GM12878 (cell line): ENCODE measurements at regions not wholly inside any gene's neighbourhood (a gene's known extent, or its start where the extent isn't known, plus 50 kb on each side); places are given as distances from the start of the nearest gene placed in this dataset.
"Not testable (repeated sequence)": the region's sequence is repeated elsewhere in the genome, so short reads cannot be mapped to it uniquely, and the experiment has no call there.

Source experiments
- ATAC-seq: fragments of 200-7000 bp; cut with Tn5 transposase; 3 replicates; pipeline ENCODE4 v1.9.1; 2020; ENCODE audit warnings: mild to moderate bottlenecking, moderate library complexity
- BruUV-seq: library from RNA; stranded (reverse); fragments of 400-500 nt; replicated peaks from 2 replicates; lab custom pipeline; 2021; lab: Mats Ljungman, UMichigan
- CTCF ChIA-PET: fragments of 300-600 bp; sonication (Branson Sonifier 250); formaldehyde crosslinking; extraction: SDS; loops from one replicate; lab custom pipeline; 2021; ENCODE audit warnings: inconsistent platforms; lab: Yijun Ruan, JAX
- POLR2A ChIA-PET: fragments of 350-600 bp; formaldehyde crosslinking; extraction: SDS; loops from one replicate; lab custom pipeline; 2021; ENCODE audit warnings: inconsistent platforms; lab: Charles Lee
- RAD21 ChIA-PET: fragments of 300-600 bp; sonication (Branson Sonifier 250); formaldehyde crosslinking; loops from one replicate; lab custom pipeline; 2023; ENCODE audit warnings: antibody characterized with exemption; ENCODE audit not compliant: unreplicated experiment; lab: Charles Lee
- SMC1A ChIA-PET: fragments of 300-600 bp; sonication (Branson Sonifier 250); formaldehyde crosslinking; loops from one replicate; lab custom pipeline; 2023; ENCODE audit not compliant: unreplicated experiment, uncharacterized antibody; lab: Charles Lee
- DNase-seq: peaks from one replicate; pipeline ENCODE4 v3.0.0-alpha.2; 2011; ENCODE audit warnings: low read depth, low spot score
- FAIRE-seq: peaks from 3 replicates; lab custom pipeline; 2011; peaks lifted over from hg19 to GRCh38; lab: Jason Lieb, UNC
- H2AFZ ChIP-seq: 2 replicates; pipeline ENCODE4 v1.6.0; 2011; ENCODE audit warnings: low read depth, low read length, control low read depth; ENCODE audit not compliant: control insufficient read depth
- H3K27ac ChIP-seq: 2 replicates; pipeline ENCODE4 v1.5.1; 2011; ENCODE audit warnings: control low read depth; ENCODE audit not compliant: control insufficient read depth, insufficient read depth
- H3K27me3 ChIP-seq, 2 experiments: replicated peaks in 1 of 2; 2 replicates each; pipeline versions ENCODE4 v1.6.0 to v1.6.1; 2011; ENCODE audit warnings: low read length in 1 of 2; ENCODE audit not compliant: control insufficient read depth in 2 of 2, insufficient read depth in 2 of 2
- H3K36me3 ChIP-seq, 2 experiments: 2 replicates each; pipeline ENCODE4 v1.5.1; 2011; ENCODE audit warnings: low read length in 1 of 2; ENCODE audit not compliant: control insufficient read depth in 2 of 2, insufficient read depth in 2 of 2
- H3K4me1 ChIP-seq: 2 replicates; pipeline ENCODE4 v1.6.1; 2011; ENCODE audit warnings: mild to moderate bottlenecking, low read length, moderate library complexity, mixed read lengths; ENCODE audit not compliant: control insufficient read depth, insufficient read depth
- H3K4me2 ChIP-seq: 2 replicates; pipeline ENCODE4 v1.6.0; 2011; ENCODE audit warnings: control low read depth; ENCODE audit not compliant: control insufficient read depth, insufficient read depth
- H3K4me3 ChIP-seq: fragments of 200-600 bp; sonication (generic); 2 replicates; pipeline ENCODE4 v1.5.1; 2016
- H3K79me2 ChIP-seq: 2 replicates; pipeline ENCODE4 v1.6.0; 2011; ENCODE audit warnings: low read length; ENCODE audit not compliant: control insufficient read depth, insufficient read depth
- H3K9ac ChIP-seq: 2 replicates; pipeline ENCODE4 v1.8.0; 2011; ENCODE audit warnings: low read length, control low read depth, mixed read lengths; ENCODE audit not compliant: control insufficient read depth, insufficient read depth
- H3K9me3 ChIP-seq: replicated peaks from 3 replicates; pipeline ENCODE4 v1.5.1; 2011; ENCODE audit warnings: mild to moderate bottlenecking, low read length; ENCODE audit not compliant: control insufficient read depth, insufficient read depth
- H4K20me1 ChIP-seq: 2 replicates; pipeline ENCODE4 v1.6.0; 2011; ENCODE audit not compliant: control insufficient read depth, insufficient read depth
- MEF2B ChIP-seq: fragments of 450-650 bp; IDR thresholded peaks from 2 replicates; pipeline ENCODE4 v1.6.1; 2018; ENCODE audit warnings: mild to moderate bottlenecking, moderate library complexity; ENCODE audit not compliant: partially characterized antibody, poor library complexity, severe bottlenecking
- PAX8 ChIP-seq: fragments of 450-650 bp; IDR thresholded peaks from 2 replicates; pipeline ENCODE4 v1.6.1; 2017; ENCODE audit warnings: mild to moderate bottlenecking, moderate library complexity
- POLR2AphosphoS5 ChIP-seq: IDR thresholded peaks from 2 replicates; pipeline ENCODE4 v1.6.1; 2011; ENCODE audit warnings: mild to moderate bottlenecking, low read length, inconsistent platforms
- STAT3 ChIP-seq: IDR thresholded peaks from 2 replicates; pipeline ENCODE4 v1.6.1; 2011; ENCODE audit warnings: low read depth, low read length, improper control_type of control experiment
- WGBS: methylation state at CpG from one replicate; pipeline ENCODE4 v1.1.6; 2016; ENCODE audit warnings: low lambda C conversion rate; ENCODE audit not compliant: insufficient replicate concordance, insufficient coverage; ENCODE audit errors: missing lambda C conversion rate; 5-methylcytosine and 5-hydroxymethylcytosine counted together
- in situ Hi-C: fragments of 300-500 bp; cut with MboI; formaldehyde crosslinking; loops from 9 replicates; pipeline ENCODE4 v1.14.3; 2018; ENCODE audit warnings: mixed read lengths
- intact Hi-C: fragments of 100-400 bp; cut with micrococcal nuclease; formaldehyde crosslinking; loops from one replicate; pipeline ENCODE4 v1.14.2; 2022; ENCODE audit not compliant: unreplicated experiment
- TF ChIP-seq, protein P1 (sequence below): IDR thresholded peaks from 2 replicates; pipeline ENCODE4 v1.6.1; 2012; ENCODE audit warnings: mild to moderate bottlenecking, low read depth, low read length

DNA sequence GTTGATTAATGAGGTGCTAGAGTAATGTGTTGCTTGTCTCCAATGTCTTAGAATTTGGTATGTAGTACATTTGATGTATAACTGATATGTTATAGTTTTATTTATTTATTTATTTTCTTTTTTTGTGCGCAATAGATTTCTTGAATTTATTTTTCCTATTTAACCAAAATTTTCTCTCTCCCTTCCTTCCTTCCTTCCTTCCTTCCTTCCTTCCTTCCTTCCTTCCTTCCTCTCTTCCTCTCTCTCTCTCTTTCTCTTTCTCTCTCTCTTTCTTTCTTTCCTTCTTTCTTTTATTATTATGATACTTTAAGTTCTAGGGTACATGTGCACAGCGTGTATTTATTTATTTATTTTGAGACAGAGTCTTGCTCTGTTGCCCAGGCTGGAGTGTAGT lies 256.2 kb upstream of the TBL1XR1 start:
- no peak for FAIRE-seq
- TF ChIP-seq, protein P1, sequence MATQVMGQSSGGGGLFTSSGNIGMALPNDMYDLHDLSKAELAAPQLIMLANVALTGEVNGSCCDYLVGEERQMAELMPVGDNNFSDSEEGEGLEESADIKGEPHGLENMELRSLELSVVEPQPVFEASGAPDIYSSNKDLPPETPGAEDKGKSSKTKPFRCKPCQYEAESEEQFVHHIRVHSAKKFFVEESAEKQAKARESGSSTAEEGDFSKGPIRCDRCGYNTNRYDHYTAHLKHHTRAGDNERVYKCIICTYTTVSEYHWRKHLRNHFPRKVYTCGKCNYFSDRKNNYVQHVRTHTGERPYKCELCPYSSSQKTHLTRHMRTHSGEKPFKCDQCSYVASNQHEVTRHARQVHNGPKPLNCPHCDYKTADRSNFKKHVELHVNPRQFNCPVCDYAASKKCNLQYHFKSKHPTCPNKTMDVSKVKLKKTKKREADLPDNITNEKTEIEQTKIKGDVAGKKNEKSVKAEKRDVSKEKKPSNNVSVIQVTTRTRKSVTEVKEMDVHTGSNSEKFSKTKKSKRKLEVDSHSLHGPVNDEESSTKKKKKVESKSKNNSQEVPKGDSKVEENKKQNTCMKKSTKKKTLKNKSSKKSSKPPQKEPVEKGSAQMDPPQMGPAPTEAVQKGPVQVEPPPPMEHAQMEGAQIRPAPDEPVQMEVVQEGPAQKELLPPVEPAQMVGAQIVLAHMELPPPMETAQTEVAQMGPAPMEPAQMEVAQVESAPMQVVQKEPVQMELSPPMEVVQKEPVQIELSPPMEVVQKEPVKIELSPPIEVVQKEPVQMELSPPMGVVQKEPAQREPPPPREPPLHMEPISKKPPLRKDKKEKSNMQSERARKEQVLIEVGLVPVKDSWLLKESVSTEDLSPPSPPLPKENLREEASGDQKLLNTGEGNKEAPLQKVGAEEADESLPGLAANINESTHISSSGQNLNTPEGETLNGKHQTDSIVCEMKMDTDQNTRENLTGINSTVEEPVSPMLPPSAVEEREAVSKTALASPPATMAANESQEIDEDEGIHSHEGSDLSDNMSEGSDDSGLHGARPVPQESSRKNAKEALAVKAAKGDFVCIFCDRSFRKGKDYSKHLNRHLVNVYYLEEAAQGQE = no peak
- TF ChIP-seq PAX8 = no peak
- TF ChIP-seq POLR2AphosphoS5 = no peak
- TF ChIP-seq STAT3 = no peak
- TF ChIP-seq MEF2B = no peak
- H3K9me3 ChIP-seq = peaks cover 6% of the 10 kb centered on the region; the same call in 2 of the 3 replicates
- CTCF ChIA-PET = no interaction called here
- DNase-seq = no peak
- no peak overlapping the region for H3K27ac ChIP-seq
- peaks cover 19% of the 10 kb centered on the region for H3K4me1 ChIP-seq
- H2AFZ ChIP-seq = no peak overlapping the region
- H3K36me3 ChIP-seq = no peaks in the 10 kb centered on the region
- H3K9ac ChIP-seq = no peak overlapping the region
- H3K4me2 ChIP-seq = no peak overlapping the region
- no peak for ATAC-seq
- H3K79me2 ChIP-seq = no peaks in the 10 kb centered on the region
- POLR2A ChIA-PET = no interaction called here
- 95% methylated on average over 2 of the region's 2 CpGs for WGBS
- RAD21 ChIA-PET = no interaction called here
- H3K4me3 ChIP-seq = no peak overlapping the region
- in situ Hi-C loops (no loop called here), intact Hi-C loops (no loop called here)
- no peaks in the 10 kb centered on the region for H4K20me1 ChIP-seq
- BruUV-seq = no TSS peak
- no peaks in the 10 kb centered on the region for H3K27me3 ChIP-seq
- SMC1A ChIA-PET = no interaction called here

DNA sequence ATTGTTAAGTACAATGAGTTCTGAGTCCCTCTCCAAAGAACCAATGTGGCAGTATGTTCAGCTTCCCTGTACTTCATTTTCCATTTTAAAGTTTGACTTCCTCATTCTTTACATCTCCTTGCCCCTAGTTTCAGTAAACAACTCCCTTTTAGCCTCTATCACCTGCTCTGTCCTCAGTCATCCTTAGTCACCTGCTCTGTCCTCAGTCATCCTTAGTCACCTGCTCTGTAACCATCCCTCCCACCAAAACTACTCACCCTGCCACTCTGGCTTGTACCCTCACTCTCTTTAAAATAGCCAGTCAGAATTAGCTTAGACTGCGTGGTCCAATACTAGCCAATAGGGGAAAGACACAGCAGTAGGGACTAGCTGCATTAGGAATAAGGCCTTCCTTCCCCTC lies 259.9 kb upstream of the TBL1XR1 start:
- BruUV-seq, H4K20me1 ChIP-seq, H3K9ac ChIP-seq, H3K27ac ChIP-seq, H3K27me3 ChIP-seq, CTCF ChIA-PET, H3K4me2 ChIP-seq, SMC1A ChIA-PET, FAIRE-seq, DNase-seq, H3K79me2 ChIP-seq, POLR2A ChIA-PET, H2AFZ ChIP-seq, H3K4me1 ChIP-seq, H3K4me3 ChIP-seq, H3K36me3 ChIP-seq, intact Hi-C loops, in situ Hi-C loops, ATAC-seq, H3K9me3 ChIP-seq: not testable (repeated sequence)
- WGBS = 70% methylated on average over 1 of the region's 1 CpG
- RAD21 ChIA-PET = interaction anchor here (0.6 kb wide), 1 partner anchor 243 kb away, joined by 4 read pairs; no protein-coding TSS in a partner anchor
